ENCODE measurements at regions not wholly inside any gene's neighbourhood (a gene's known extent, or its start where the extent isn't known, plus 50 kb on each side); places are given as distances from the start of the nearest gene placed in this dataset.

- TF ChIP-seq POLR2A (IDR thresholded peaks at IDR 0.05): no peak
- no peak for TF ChIP-seq EP300 (IDR thresholded peaks at IDR 0.05)
- no peak for TF ChIP-seq CTCF (IDR thresholded peaks at IDR 0.05)
- TF ChIP-seq POLR2AphosphoS5 (IDR thresholded peaks at IDR 0.05): no peak
These were observed 927.5 kb upstream of the SLIT2 start for GRCh38 chr4:19324184-19324583.

All from sigmoid colon (tissue), 4 donors.